Common myeloid progenitor, CD34-positive (primary cell): ENCODE measurements at regions not wholly inside any gene's neighbourhood (a gene's known extent, or its start where the extent isn't known, plus 50 kb on each side); places are given as distances from the start of the nearest gene placed in this dataset.

Source experiments
- CTCF ChIA-PET: fragments of 350-600 bp; sonication (Branson Sonifier 250); formaldehyde crosslinking; loops from one replicate; lab custom pipeline; 2021; ENCODE audit warnings: antibody characterized with exemption; lab: Charles Lee
- POLR2A ChIA-PET: fragments of 350-600 bp; sonication (Branson Sonifier 250); formaldehyde crosslinking; loops from one replicate; lab custom pipeline; 2021; ENCODE audit warnings: antibody characterized with exemption; lab: Charles Lee
- DNase-seq, 3 donors: peaks; one replicate each; pipeline versions ENCODE4 v3.0.0 to v3.0.0-alpha.2; 2013
- H3K27ac ChIP-seq, 2 experiments: 1 replicate in 1 of 2; 2 replicates in 1 of 2; pipeline ENCODE4 v1.7.0; 2013; ENCODE audit warnings: inconsistent platforms in 2 of 2, low read length in 2 of 2, mild to moderate bottlenecking in 2 of 2, low read depth in 1 of 2, moderate library complexity in 1 of 2; ENCODE audit not compliant: severe bottlenecking in 2 of 2, insufficient read depth in 1 of 2, poor library complexity in 1 of 2
- H3K27me3 ChIP-seq, 5 experiments: replicated peaks in 2 of 5; 1 replicate in 3 of 5; 2 replicates in 2 of 5; pipeline versions ENCODE4 v1.6.1 to v1.7.0; 2013; ENCODE audit warnings: low read length in 4 of 5, mild to moderate bottlenecking in 2 of 5, moderate library complexity in 2 of 5, inconsistent platforms in 1 of 5; ENCODE audit not compliant: insufficient read depth in 5 of 5, control insufficient read depth in 4 of 5
- H3K36me3 ChIP-seq, 4 experiments: 1 replicate in 2 of 4; 2 replicates in 2 of 4; pipeline versions ENCODE4 v1.6.1 to v1.7.0; 2013; ENCODE audit warnings: low read length in 3 of 4, control low read depth in 1 of 4, mild to moderate bottlenecking in 1 of 4; ENCODE audit not compliant: control insufficient read depth in 4 of 4, insufficient read depth in 4 of 4
- H3K4me1 ChIP-seq, 4 experiments: 1 replicate in 3 of 4; 2 replicates in 1 of 4; pipeline versions ENCODE4 v1.6.1 to v1.7.1; 2013; ENCODE audit warnings: low read length in 3 of 4, mild to moderate bottlenecking in 3 of 4, control low read depth in 1 of 4, inconsistent platforms in 1 of 4, moderate library complexity in 1 of 4; ENCODE audit not compliant: control insufficient read depth in 4 of 4, insufficient read depth in 4 of 4; ENCODE audit errors: control extremely low read depth in 1 of 4
- H3K4me3 ChIP-seq, 7 experiments: 1 replicate in 4 of 7; 2 replicates in 3 of 7; pipeline versions ENCODE4 v1.5.1 to v1.7.0; 2013; ENCODE audit warnings: mild to moderate bottlenecking in 7 of 7, low read length in 6 of 7, moderate library complexity in 6 of 7, inconsistent platforms in 2 of 7, low read depth in 2 of 7, control low read depth in 1 of 7; ENCODE audit not compliant: insufficient read depth in 4 of 7, control insufficient read depth in 1 of 7; ENCODE audit errors: extremely low read depth in 1 of 7
- H3K9me3 ChIP-seq, 5 experiments: 1 replicate in 4 of 5; 2 replicates in 1 of 5; pipeline versions ENCODE4 v1.6.1 to v1.7.1; 2013; ENCODE audit warnings: low read length in 4 of 5, mild to moderate bottlenecking in 2 of 5, inconsistent platforms in 1 of 5, low read depth in 1 of 5, moderate library complexity in 1 of 5; ENCODE audit not compliant: control insufficient read depth in 4 of 5, insufficient read depth in 2 of 5; ENCODE audit errors: control extremely low read depth in 1 of 5
- WGBS: methylation state at CpG from one replicate; pipeline ENCODE4 v1.1.5; 2013; ENCODE audit not compliant: insufficient coverage; 5-methylcytosine and 5-hydroxymethylcytosine counted together

- no peak for DNase-seq
- no peak overlapping the region for H3K4me3 ChIP-seq
- no peaks in the 10 kb centered on the region for H3K4me1 ChIP-seq
- H3K9me3 ChIP-seq: no peaks in the 10 kb centered on the region
- WGBS: 97% methylated on average over 5 of the region's 6 CpGs
- ChIA-PET CTCF (no interaction called here), POLR2A (no interaction called here)
- H3K27me3 ChIP-seq: peaks cover 0 to 2% (median 0%) of the 10 kb centered on the region in 5 experiments
- H3K36me3 ChIP-seq: no peaks in the 10 kb centered on the region
- H3K27ac ChIP-seq: no peak overlapping the region
Observed at GRCh38 chr5:168151041-168151440, 140.4 kb upstream of the WWC1 start.

DNA sequence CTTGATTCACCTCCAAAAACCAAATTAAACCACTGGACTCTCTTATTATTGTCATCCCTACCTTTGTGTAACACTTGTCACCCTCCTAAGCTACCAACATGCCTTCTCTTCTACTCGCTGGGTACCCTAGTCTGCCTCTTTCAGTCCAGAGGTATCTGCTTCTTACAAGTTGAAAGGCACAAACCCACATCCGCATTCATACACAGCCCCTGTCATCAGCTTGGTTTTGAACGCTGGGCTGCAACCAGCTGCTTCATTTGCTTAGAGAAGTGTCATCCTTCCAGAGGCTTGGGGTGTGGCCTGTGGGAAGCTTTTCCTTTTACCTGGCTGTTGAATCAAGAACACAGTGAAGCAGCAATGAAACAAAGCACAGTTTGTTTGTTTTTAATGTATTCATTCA lies 138.8 kb upstream of the WWC1 start:
- no peaks in the 10 kb centered on the region for H3K4me1 ChIP-seq
- H3K4me3 ChIP-seq: no peak overlapping the region
- no peak overlapping the region for H3K27ac ChIP-seq
- no peaks in the 10 kb centered on the region for H3K36me3 ChIP-seq
- H3K9me3 ChIP-seq: no peaks in the 10 kb centered on the region
- 100% methylated on average over 2 of the region's 3 CpGs for WGBS
- DNase-seq: no peak
- POLR2A ChIA-PET: no interaction called here
- H3K27me3 ChIP-seq: peaks cover 0 to 2% (median 0%) of the 10 kb centered on the region in 5 experiments
- CTCF ChIA-PET: interaction anchor here (1.0 kb wide), 1 partner anchor 11 kb away, joined by 4 read pairs; no protein-coding TSS in a partner anchor

- Histone ChIP-seq H3K4me1 (no peaks in the 10 kb centered on the region), H3K27ac (no peak overlapping the region), H3K27me3 (peaks cover 0 to 2% (median 0%) of the 10 kb centered on the region in 5 experiments), H3K36me3 (no peaks in the 10 kb centered on the region), H3K4me3 (no peak overlapping the region), H3K9me3 (no peaks in the 10 kb centered on the region)
- POLR2A ChIA-PET: no interaction called here
- WGBS: 95% methylated on average over 7 of the region's 7 CpGs
- DNase-seq: no peak
- CTCF ChIA-PET: no interaction called here
Observed at GRCh38 chr5:168153263-168153875, 138.1 kb upstream of the WWC1 start.

DNA sequence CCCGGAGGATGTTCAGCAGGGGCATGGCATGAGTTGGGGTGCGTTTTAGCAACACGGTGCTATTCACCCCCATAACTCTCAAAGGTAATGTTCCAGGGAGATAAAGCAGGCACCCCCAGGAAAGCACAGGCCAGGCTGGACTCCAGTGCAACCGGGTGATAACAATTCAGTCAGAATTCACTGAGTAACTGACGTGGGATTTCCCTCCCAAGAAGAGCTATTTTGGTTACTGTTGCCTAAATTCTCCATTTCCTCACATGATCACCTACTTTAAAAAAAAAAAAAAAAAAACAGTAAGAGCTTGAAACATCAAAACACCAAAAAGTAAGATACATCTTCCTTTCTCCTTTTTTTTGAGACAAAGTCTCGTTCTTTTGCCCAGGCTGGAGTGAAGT lies 137.6 kb upstream of the WWC1 start:
- Histone ChIP-seq H3K4me3 (no peak overlapping the region), H3K27me3 (peaks cover 0 to 2% (median 0%) of the 10 kb centered on the region in 5 experiments), H3K4me1 (peaks cover 0 to under 1% (median 0%) of the 10 kb centered on the region in 4 experiments), H3K36me3 (no peaks in the 10 kb centered on the region), H3K27ac (no peak overlapping the region), H3K9me3 (no peaks in the 10 kb centered on the region)
- WGBS: 90% methylated on average over 5 of the region's 6 CpGs
- DNase-seq: no peak
- POLR2A ChIA-PET: no interaction called here
- CTCF ChIA-PET: no interaction called here

DNA sequence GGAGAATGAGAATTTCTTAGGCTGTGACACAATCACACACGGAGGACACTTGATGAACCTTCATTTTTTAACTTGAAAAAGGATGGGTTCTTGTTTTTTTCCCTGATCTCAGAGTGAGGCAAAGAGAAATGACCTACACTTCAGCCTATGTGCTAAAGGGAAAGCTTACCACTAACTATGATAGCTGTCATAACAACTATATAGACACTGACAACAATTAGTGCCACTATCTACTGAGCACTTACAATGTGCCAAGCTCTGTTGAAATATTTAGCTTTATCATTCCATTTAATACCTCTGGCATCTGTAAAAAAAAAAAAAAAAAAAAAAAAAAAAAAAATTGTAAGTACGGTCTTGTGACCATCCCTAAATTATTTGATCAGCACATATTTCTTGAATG lies 135.9 kb upstream of the WWC1 start:
- Histone ChIP-seq H3K36me3 (no peaks in the 10 kb centered on the region), H3K4me1 (peaks cover 0 to 5% (median 1%) of the 10 kb centered on the region in 4 experiments), H3K27me3 (no peaks in the 10 kb centered on the region), H3K9me3 (no peaks in the 10 kb centered on the region), H3K4me3 (no peak overlapping the region), H3K27ac (no peak overlapping the region)
- no CpG with 5 or more reads among the region's 2 CpGs for WGBS
- DNase-seq: no peak
- ChIA-PET CTCF (interaction anchor here (0.7 kb wide), 2 partner anchors 15 to 28 kb away, joined by 3 read pairs; no protein-coding TSS in a partner anchor), POLR2A (no interaction called here)

DNA sequence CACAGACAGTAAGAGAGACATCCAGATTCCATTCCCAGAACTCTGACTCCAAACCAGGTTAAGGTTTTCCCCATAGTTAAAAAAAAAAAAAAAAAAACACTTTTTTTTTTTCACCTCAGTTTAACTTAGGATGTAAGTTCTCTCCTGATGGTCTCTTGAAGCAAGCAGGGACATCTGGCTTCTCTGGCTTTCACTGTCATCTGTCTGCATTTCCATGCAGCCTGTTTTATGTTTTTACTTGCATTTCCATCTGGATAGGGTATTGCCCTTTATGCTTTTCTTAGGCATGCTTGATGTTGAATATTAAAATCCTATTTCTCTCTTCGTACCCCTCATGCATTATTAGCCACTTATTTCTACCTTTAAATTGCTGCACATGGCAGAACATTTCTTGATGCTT lies 135.3 kb upstream of the WWC1 start:
- H3K27me3 ChIP-seq: no peaks in the 10 kb centered on the region
- POLR2A ChIA-PET: no interaction called here
- H3K27ac ChIP-seq: no peak overlapping the region
- CTCF ChIA-PET: no interaction called here
- no CpG with 5 or more reads among the region's 1 CpG for WGBS
- H3K4me3 ChIP-seq: no peak overlapping the region
- no peaks in the 10 kb centered on the region for H3K9me3 ChIP-seq
- peaks cover 0 to 5% (median 1%) of the 10 kb centered on the region in 4 experiments for H3K4me1 ChIP-seq
- no peaks in the 10 kb centered on the region for H3K36me3 ChIP-seq
- no peak for DNase-seq

- Histone ChIP-seq H3K27me3 (no peaks in the 10 kb centered on the region), H3K27ac (no peak overlapping the region), H3K9me3 (no peaks in the 10 kb centered on the region), H3K4me3 (no peak overlapping the region), H3K36me3 (no peaks in the 10 kb centered on the region), H3K4me1 (peaks cover 0 to 5% (median 1%) of the 10 kb centered on the region in 4 experiments)
- 100% methylated on average over 2 of the region's 2 CpGs for WGBS
- ChIA-PET CTCF (interaction anchor here (1.2 kb wide), 1 partner anchor 24 kb away, joined by 3 read pairs; no protein-coding TSS in a partner anchor), POLR2A (no interaction called here)
- no peak for DNase-seq
Observed at GRCh38 chr5:168157141-168157540, 134.3 kb upstream of the WWC1 start.
